Amniotic stem cell (primary cell): ENCODE measurements at regions not wholly inside any gene's neighbourhood (a gene's known extent, or its start where the extent isn't known, plus 50 kb on each side); places are given as distances from the start of the nearest gene placed in this dataset.

Experiments used
- DNase-seq: peaks from one replicate; lab custom pipeline; 2025; lab: John Stamatoyannopoulos, UW

GRCh38 chr16:76182041-76182635 is 95.1 kb upstream of the CNTNAP4 start:
- DNase-seq = no peak

- no peak for DNase-seq
Observed at GRCh38 chr16:76183647-76184046, 93.6 kb upstream of the CNTNAP4 start.

GRCh38 chr16:76190057-76190456 is 87.1 kb upstream of the CNTNAP4 start:
- DNase-seq = no peak

GRCh38 chr16:76190480-76190879 is 86.7 kb upstream of the CNTNAP4 start:
- no peak for DNase-seq

- no peak for DNase-seq
Observed at GRCh38 chr16:76193906-76194615, 83.1 kb upstream of the CNTNAP4 start.

- peak; percentile 3 for DNase-seq
Observed at GRCh38 chr16:76194616-76195015, 82.6 kb upstream of the CNTNAP4 start.

- no peak for DNase-seq
Observed at GRCh38 chr16:76195056-76195455, 82.1 kb upstream of the CNTNAP4 start.

- no peak for DNase-seq
Observed at GRCh38 chr16:76195648-76196047, 81.6 kb upstream of the CNTNAP4 start.

- no peak for DNase-seq
Observed at GRCh38 chr16:76197900-76198299, 79.3 kb upstream of the CNTNAP4 start.

GRCh38 chr16:76199681-76200220 is 77.5 kb upstream of the CNTNAP4 start:
- no peak for DNase-seq

GRCh38 chr16:76201385-76201784 is 75.8 kb upstream of the CNTNAP4 start:
- DNase-seq = no peak

GRCh38 chr16:76204249-76204648 is 73.0 kb upstream of the CNTNAP4 start:
- no peak for DNase-seq

- no peak for DNase-seq
Observed at GRCh38 chr16:76207270-76207669, 69.9 kb upstream of the CNTNAP4 start.

GRCh38 chr16:76210157-76210556 is 67.0 kb upstream of the CNTNAP4 start:
- DNase-seq = no peak

GRCh38 chr16:76213860-76214259 is 63.3 kb upstream of the CNTNAP4 start:
- DNase-seq = no peak

GRCh38 chr16:76214856-76215255 is 62.3 kb upstream of the CNTNAP4 start:
- DNase-seq = no peak

GRCh38 chr16:76222087-76222486 is 55.1 kb upstream of the CNTNAP4 start:
- DNase-seq = no peak

- no peak for DNase-seq
Observed at GRCh38 chr16:76222853-76223252, 54.3 kb upstream of the CNTNAP4 start.

GRCh38 chr16:76226011-76226410 is 51.2 kb upstream of the CNTNAP4 start:
- DNase-seq = no peak

GRCh38 chr16:76226481-76226880 is 50.7 kb upstream of the CNTNAP4 start:
- no peak for DNase-seq
